IMR-90 (cell line): ENCODE measurements at regions not wholly inside any gene's neighbourhood (a gene's known extent, or its start where the extent isn't known, plus 50 kb on each side); places are given as distances from the start of the nearest gene placed in this dataset.

Source experiments
- ATAC-seq: fragments of 200-7000 bp; cut with Tn5 transposase; 2 replicates; pipeline ENCODE4 v1.9.1; 2020; ENCODE audit warnings: low read depth, mild to moderate bottlenecking, moderate library complexity
- BruUV-seq: library from RNA; stranded (reverse); fragments of 400-500 nt; replicated peaks from 2 replicates; lab custom pipeline; 2021; lab: Mats Ljungman, UMichigan
- CTCF ChIA-PET: fragments of 300-600 bp; formaldehyde crosslinking; extraction: SDS; loops from one replicate; lab custom pipeline; 2021; ENCODE audit warnings: antibody characterized with exemption; lab: Yijun Ruan, JAX
- POLR2A ChIA-PET: fragments of 300-600 bp; sonication (Branson Sonifier 250); formaldehyde crosslinking; loops from one replicate; lab custom pipeline; 2022; ENCODE audit warnings: antibody characterized with exemption; ENCODE audit not compliant: unreplicated experiment; lab: Charles Lee
- DNase-seq: peaks from one replicate; pipeline ENCODE4 v3.0.0; 2013
- H2AFZ ChIP-seq: replicated peaks from 2 replicates; pipeline ENCODE3; 2013; ENCODE audit warnings: low read length, mild to moderate bottlenecking; ENCODE audit not compliant: poor library complexity
- H2AK5ac ChIP-seq: 2 replicates; pipeline ENCODE4 v1.6.1; 2013; ENCODE audit warnings: low read depth, low read length, inconsistent platforms
- H2AK9ac ChIP-seq: replicated peaks from 2 replicates; pipeline ENCODE3; 2013; ENCODE audit warnings: mild to moderate bottlenecking, low read depth, low read length, moderate library complexity; ENCODE audit not compliant: poor library complexity
- H2BK120ac ChIP-seq: 2 replicates; pipeline ENCODE4 v1.6.1; 2013; ENCODE audit warnings: low read depth, low read length, inconsistent platforms
- H2BK15ac ChIP-seq: 3 replicates; pipeline ENCODE4 v1.6.1; 2013; ENCODE audit warnings: low read depth, low read length, inconsistent platforms
- H2BK20ac ChIP-seq: 2 replicates; pipeline ENCODE4 v1.6.1; 2013; ENCODE audit warnings: low read depth, mild to moderate bottlenecking, inconsistent platforms, low read length, moderate library complexity
- H2BK5ac ChIP-seq: 2 replicates; pipeline ENCODE4 v1.6.1; 2013; ENCODE audit warnings: mild to moderate bottlenecking, low read depth, low read length, inconsistent platforms; ENCODE audit not compliant: poor library complexity, severe bottlenecking
- H3K14ac ChIP-seq: replicated peaks from 2 replicates; pipeline ENCODE4 v1.6.1; 2013; ENCODE audit warnings: low read depth, low read length, inconsistent platforms
- H3K18ac ChIP-seq: 2 replicates; pipeline ENCODE4 v1.6.1; 2013; ENCODE audit warnings: low read depth, low read length, control low read depth
- H3K23ac ChIP-seq: 2 replicates; pipeline ENCODE4 v1.6.1; 2013; ENCODE audit warnings: low read depth, low read length, inconsistent platforms
- H3K27ac ChIP-seq: 2 replicates; pipeline ENCODE4 v1.5.1; 2013; ENCODE audit warnings: mild to moderate bottlenecking, control low read depth, low read length; ENCODE audit not compliant: insufficient read depth
- H3K27me3 ChIP-seq: 2 replicates; pipeline ENCODE4 v1.6.1; 2013; ENCODE audit warnings: low read length; ENCODE audit not compliant: control insufficient read depth, insufficient read depth
- H3K36me3 ChIP-seq: 2 replicates; pipeline ENCODE4 v1.6.1; 2013; ENCODE audit warnings: low read length, mixed read lengths; ENCODE audit not compliant: control insufficient read depth, insufficient read depth
- H3K4ac ChIP-seq: 2 replicates; pipeline ENCODE4 v1.6.1; 2013; ENCODE audit warnings: low read depth, low read length, inconsistent platforms
- H3K4me1 ChIP-seq: 2 replicates; pipeline ENCODE4 v1.6.1; 2013; ENCODE audit warnings: low read length, mixed read lengths; ENCODE audit not compliant: control insufficient read depth, insufficient read depth
- H3K4me2 ChIP-seq: 2 replicates; pipeline ENCODE4 v1.6.1; 2013; ENCODE audit warnings: low read depth, mild to moderate bottlenecking, control low read depth, low read length, moderate library complexity
- H3K4me3 ChIP-seq: 2 replicates; pipeline ENCODE4 v1.5.1; 2013; ENCODE audit warnings: low read depth, mild to moderate bottlenecking, control low read depth, low read length, moderate library complexity; ENCODE audit not compliant: insufficient read depth
- H3K56ac ChIP-seq: 2 replicates; pipeline ENCODE4 v1.6.1; 2013; ENCODE audit warnings: low read length, inconsistent platforms; ENCODE audit not compliant: insufficient read depth; ENCODE audit errors: extremely low read depth
- H3K79me1 ChIP-seq, 2 experiments: 2 replicates each; pipeline ENCODE4 v1.6.1; 2013; ENCODE audit warnings: low read length in 2 of 2, inconsistent platforms in 1 of 2, low read depth in 1 of 2
- H3K9ac ChIP-seq: 2 replicates; pipeline ENCODE4 v1.6.1; 2013; ENCODE audit warnings: low read depth, low read length, control low read depth
- H3K9me1 ChIP-seq: 2 replicates; pipeline ENCODE4 v1.6.1; 2013; ENCODE audit warnings: low read length, inconsistent platforms; ENCODE audit not compliant: insufficient read depth
- H3K9me3 ChIP-seq: 2 replicates; pipeline ENCODE4 v1.6.1; 2013; ENCODE audit warnings: low read length; ENCODE audit not compliant: control insufficient read depth, insufficient read depth
- H4K20me1 ChIP-seq: 2 replicates; pipeline ENCODE4 v1.6.1; 2013; ENCODE audit warnings: low read length, inconsistent platforms; ENCODE audit not compliant: insufficient read depth
- H4K5ac ChIP-seq: 2 replicates; pipeline ENCODE4 v1.6.1; 2013; ENCODE audit warnings: mild to moderate bottlenecking, low read depth, low read length, control low read depth
- H4K8ac ChIP-seq, 2 experiments: 2 replicates each; pipeline ENCODE4 v1.6.1; 2013; ENCODE audit warnings: low read depth in 2 of 2, low read length in 2 of 2, control low read depth in 1 of 2, inconsistent platforms in 1 of 2
- H4K91ac ChIP-seq: 2 replicates; pipeline ENCODE4 v1.6.1; 2013; ENCODE audit warnings: low read depth, low read length, inconsistent platforms; ENCODE audit not compliant: insufficient read depth
- CHD1 ChIP-seq: IDR thresholded peaks from 2 replicates; pipeline ENCODE4 v1.6.1; 2012; ENCODE audit warnings: low read depth, low read length, improper control_type of control experiment
- MXI1 ChIP-seq: IDR thresholded peaks from 2 replicates; pipeline ENCODE4 v1.6.1; 2012; ENCODE audit warnings: low read depth, mild to moderate bottlenecking, low read length, moderate library complexity, borderline replicate concordance
- RCOR1 ChIP-seq: IDR thresholded peaks from 2 replicates; pipeline ENCODE4 v1.6.1; 2012; ENCODE audit warnings: mild to moderate bottlenecking, low read length, improper control_type of control experiment; ENCODE audit not compliant: insufficient replicate concordance
- RFX5 ChIP-seq: IDR thresholded peaks from 2 replicates; pipeline ENCODE4 v1.8.0; 2012; ENCODE audit warnings: low read depth, mild to moderate bottlenecking, low read length, moderate library complexity
- SMC3 ChIP-seq: fragments of 150-350 bp; IDR thresholded peaks from 2 replicates; pipeline ENCODE4 v1.6.1; 2016; ENCODE audit warnings: low read depth, mild to moderate bottlenecking, antibody characterized with exemption, low read length, moderate library complexity
- USF2 ChIP-seq: fragments of 150-350 bp; IDR thresholded peaks from 2 replicates; pipeline ENCODE4 v1.6.1; 2017; ENCODE audit warnings: mild to moderate bottlenecking, antibody characterized with exemption, low read length, low read depth
- WGBS, 2 experiments: methylation state at CpG; one replicate each; pipeline versions ENCODE4 v1.1.5 to v1.1.7; 2013; ENCODE audit warnings: missing lambda C conversion rate in 2 of 2; ENCODE audit not compliant: insufficient read length in 1 of 2; ENCODE audit errors: extremely low coverage in 2 of 2; 5-methylcytosine and 5-hydroxymethylcytosine counted together
- dilution Hi-C: fragments of 300-500 bp; cut with HindIII; formaldehyde crosslinking; loops from one replicate; pipeline ENCODE4 v1.14.3; 2018; ENCODE audit warnings: low sequenced_read_pairs; ENCODE audit not compliant: unreplicated experiment
- in situ Hi-C: fragments of 300-500 bp; cut with MboI; formaldehyde crosslinking; loops from 3 replicates; pipeline ENCODE4 v1.14.3; 2019; ENCODE audit warnings: low sequenced_read_pairs, inconsistent platforms, mixed read lengths
- intact Hi-C: fragments of 100-400 bp; cut with micrococcal nuclease; formaldehyde crosslinking; loops from 2 replicates; pipeline ENCODE4 v1.10.0; 2022

- H4K5ac ChIP-seq = no peak overlapping the region
- no TSS peak for BruUV-seq
- no peak overlapping the region for H2BK20ac ChIP-seq
- no peak overlapping the region for H2AK5ac ChIP-seq
- H3K9me3 ChIP-seq = no peaks in the 10 kb centered on the region
- no peak overlapping the region for H3K4me2 ChIP-seq
- no peak overlapping the region for H4K8ac ChIP-seq
- H3K36me3 ChIP-seq = no peaks in the 10 kb centered on the region
- no peak overlapping the region for H4K91ac ChIP-seq
- H3K18ac ChIP-seq = no peak overlapping the region
- no peaks in the 10 kb centered on the region for H4K20me1 ChIP-seq
- no peak overlapping the region for H3K23ac ChIP-seq
- H3K27ac ChIP-seq = no peak overlapping the region
- in situ Hi-C loops = no loop called here
- CTCF ChIA-PET = no interaction called here
- no peak overlapping the region for H2BK15ac ChIP-seq
- no peak overlapping the region for H3K9ac ChIP-seq
- H2BK120ac ChIP-seq = no peak overlapping the region
- no peak overlapping the region for H3K4ac ChIP-seq
- no peak overlapping the region for H2AFZ ChIP-seq
- DNase-seq = no peak
- no peak overlapping the region for H3K4me3 ChIP-seq
- no peak overlapping the region for H2BK5ac ChIP-seq
- no peaks in the 10 kb centered on the region for H3K27me3 ChIP-seq
- H3K56ac ChIP-seq = no peak overlapping the region
- no peaks in the 10 kb centered on the region for H3K4me1 ChIP-seq
- no CpG with 5 or more reads among the region's 6 CpGs for WGBS, 2 experiments
- no peak for ATAC-seq
- H3K79me1 ChIP-seq = no peaks in the 10 kb centered on the region
- no peak overlapping the region for H3K14ac ChIP-seq
- POLR2A ChIA-PET = no interaction called here
- dilution Hi-C loops = no loop called here
- no peak overlapping the region for H2AK9ac ChIP-seq
- intact Hi-C loops = no loop called here
- TF ChIP-seq RFX5 = no peak
- TF ChIP-seq RCOR1 = no peak
- no peak for TF ChIP-seq SMC3
- TF ChIP-seq USF2 = no peak
- no peak for TF ChIP-seq CHD1
- TF ChIP-seq MXI1 = no peak
- H3K9me1 ChIP-seq = no peaks in the 10 kb centered on the region
Measured at GRCh38 chr6:99096170-99096569, 148.4 kb upstream of the FBXL4 start.
